Mammary epithelial cell (primary cell): ENCODE measurements at regions not wholly inside any gene's neighbourhood (a gene's known extent, or its start where the extent isn't known, plus 50 kb on each side); places are given as distances from the start of the nearest gene placed in this dataset.

Experiments used
- CTCF ChIP-seq, 2 donors: IDR thresholded peaks in 1 of 2; conservative IDR thresholded peaks in 1 of 2; 2 replicates each; pipeline ENCODE4 v1.5.1; 2011 to 2012; ENCODE audit warnings: inconsistent platforms in 2 of 2, low read length in 2 of 2, mild to moderate bottlenecking in 2 of 2, control low read depth in 1 of 2, low read depth in 1 of 2; ENCODE audit not compliant: insufficient read depth in 1 of 2; ENCODE audit errors: extremely low read depth in 1 of 2
- EZH2 ChIP-seq: IDR thresholded peaks from 2 replicates; pipeline ENCODE4 v1.6.1; 2012; ENCODE audit warnings: low read length, inconsistent platforms, borderline replicate concordance

DNA sequence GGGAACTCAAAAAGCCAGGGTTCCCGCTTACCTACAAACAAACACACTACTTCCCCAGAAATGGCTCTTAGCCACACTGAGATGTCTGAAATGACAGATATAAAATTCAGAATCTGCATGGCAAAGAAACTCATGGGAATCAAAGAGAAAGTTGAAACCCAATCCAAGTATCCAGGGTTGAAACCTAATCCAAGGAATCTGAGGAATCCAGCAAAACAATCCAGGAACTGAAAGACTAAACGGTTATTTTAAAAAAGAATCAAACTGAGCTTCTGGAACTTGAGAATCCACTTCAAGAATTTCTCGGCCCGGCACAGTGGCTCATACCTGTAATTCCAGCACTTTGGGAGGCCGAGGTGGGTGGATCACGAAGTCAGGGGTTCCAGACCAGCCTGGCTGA is 568.8 kb downstream of the POM121L12 start:
- TF ChIP-seq EZH2 (no peak), CTCF (conservative IDR thresholded peaks at IDR 0.05 in 1 of 2, IDR thresholded peaks at IDR 0.05 in 1 of 2; ENCODE audit: extremely low read depth in 1 of 2, insufficient read depth in 1 of 2, low read depth in 1 of 2, low read length in 2 of 2) (no peak)
